HG02870 (cell line): ENCODE measurements at regions not wholly inside any gene's neighbourhood (a gene's known extent, or its start where the extent isn't known, plus 50 kb on each side); places are given as distances from the start of the nearest gene placed in this dataset.
"Not testable (repeated sequence)": the region's sequence is repeated elsewhere in the genome, so short reads cannot be mapped to it uniquely, and the experiment has no call there.

Experiments used
- ATAC-seq: cut with Tn5 transposase; IDR thresholded peaks from one replicate; pipeline ENCODE4 v1.9.1; 2021; ENCODE audit warnings: mild to moderate bottlenecking, moderate library complexity; ENCODE audit not compliant: unreplicated experiment

DNA sequence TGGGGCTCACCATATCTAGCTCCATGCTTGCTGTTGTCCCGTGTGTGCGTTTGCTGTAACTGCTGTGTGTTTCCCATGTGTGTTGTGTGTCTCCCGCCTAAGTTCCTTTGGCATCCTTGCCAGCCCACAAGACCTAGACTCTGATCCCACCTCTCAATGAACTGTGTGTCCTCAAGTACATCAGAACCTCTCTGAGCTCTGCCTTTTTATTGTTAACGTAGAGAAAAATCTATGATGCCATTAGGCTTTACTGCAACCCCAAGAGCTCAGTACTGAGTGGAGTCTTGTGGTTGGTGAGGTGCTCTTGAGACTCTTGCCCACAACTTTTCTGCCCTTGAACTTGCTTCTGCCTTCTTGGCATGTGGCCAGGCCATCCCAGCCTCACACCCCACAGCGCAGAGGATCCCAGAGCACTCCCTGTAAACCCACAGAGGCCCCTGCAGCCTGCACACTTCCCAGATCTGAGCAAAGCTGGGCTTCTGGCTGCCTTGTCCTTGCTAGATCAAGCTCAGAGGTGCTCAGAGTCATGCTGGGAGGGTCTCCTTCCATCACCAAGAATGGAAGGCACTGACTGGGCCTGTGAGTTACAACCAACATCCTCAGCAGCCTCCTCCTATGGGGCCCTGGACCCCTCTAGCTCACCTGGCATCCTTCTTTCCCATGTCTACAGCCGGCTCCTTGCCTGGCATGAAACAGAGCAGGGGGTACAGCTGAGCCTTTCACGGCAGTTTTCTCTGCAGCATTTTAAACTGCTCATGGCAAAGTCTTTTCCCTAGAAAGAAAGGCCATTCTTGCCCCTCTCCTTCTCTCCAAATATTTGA lies 643.4 kb downstream of the ACTR3B start:
- no peak for ATAC-seq

- no peak for ATAC-seq
Measured at GRCh38 chr7:153404124-153404523, 644.6 kb downstream of the ACTR3B start.

GRCh38 chr7:153404781-153405279 lies 645.3 kb downstream of the ACTR3B start:
- no peak for ATAC-seq

- no peak for ATAC-seq
Measured at GRCh38 chr7:153405704-153406485, 646.3 kb upstream of the DPP6 start.

GRCh38 chr7:153406486-153406872 lies 645.7 kb upstream of the DPP6 start:
- no peak for ATAC-seq

- ATAC-seq: no peak
Measured at GRCh38 chr7:153407291-153408046, 644.7 kb upstream of the DPP6 start.

GRCh38 chr7:153408360-153409335 lies 643.5 kb upstream of the DPP6 start:
- no peak for ATAC-seq

DNA sequence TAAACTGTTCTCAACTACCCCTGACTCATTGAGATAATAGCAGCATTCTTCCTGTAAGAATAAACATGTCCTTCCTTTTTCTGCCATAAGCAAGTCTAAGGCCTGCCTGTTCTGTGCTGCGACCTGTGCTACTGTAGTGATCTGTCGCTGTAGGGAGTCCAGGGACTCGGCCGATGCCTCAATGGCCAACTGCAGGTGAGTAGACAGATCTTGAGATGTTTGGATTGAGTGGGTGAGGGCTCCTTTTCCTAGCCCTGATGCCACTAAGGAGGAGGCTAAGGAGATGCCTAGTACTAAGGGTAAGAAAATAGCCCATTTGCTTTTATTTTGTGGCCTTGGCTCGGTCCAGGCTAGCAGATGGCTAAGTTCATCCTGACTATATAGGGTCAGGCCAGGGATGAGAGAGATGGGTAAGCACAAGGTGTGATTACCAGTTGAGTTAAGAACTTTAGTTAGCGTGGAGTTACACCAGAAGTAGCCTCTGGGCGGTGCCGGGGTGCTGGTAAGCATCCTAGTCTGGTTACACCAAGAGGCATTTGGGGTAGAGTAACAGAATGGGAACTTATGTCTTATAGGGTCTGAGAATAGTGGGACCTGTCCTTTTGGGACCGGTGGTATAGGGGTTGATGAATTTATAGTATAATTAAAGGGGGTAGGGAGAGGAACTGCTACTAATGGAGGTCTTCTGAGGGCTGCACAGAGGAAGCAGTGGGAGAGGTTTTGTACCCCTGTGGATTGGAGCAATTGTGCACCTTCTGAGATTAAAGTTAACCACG lies 642.4 kb upstream of the DPP6 start:
- ATAC-seq: not testable (repeated sequence)

DNA sequence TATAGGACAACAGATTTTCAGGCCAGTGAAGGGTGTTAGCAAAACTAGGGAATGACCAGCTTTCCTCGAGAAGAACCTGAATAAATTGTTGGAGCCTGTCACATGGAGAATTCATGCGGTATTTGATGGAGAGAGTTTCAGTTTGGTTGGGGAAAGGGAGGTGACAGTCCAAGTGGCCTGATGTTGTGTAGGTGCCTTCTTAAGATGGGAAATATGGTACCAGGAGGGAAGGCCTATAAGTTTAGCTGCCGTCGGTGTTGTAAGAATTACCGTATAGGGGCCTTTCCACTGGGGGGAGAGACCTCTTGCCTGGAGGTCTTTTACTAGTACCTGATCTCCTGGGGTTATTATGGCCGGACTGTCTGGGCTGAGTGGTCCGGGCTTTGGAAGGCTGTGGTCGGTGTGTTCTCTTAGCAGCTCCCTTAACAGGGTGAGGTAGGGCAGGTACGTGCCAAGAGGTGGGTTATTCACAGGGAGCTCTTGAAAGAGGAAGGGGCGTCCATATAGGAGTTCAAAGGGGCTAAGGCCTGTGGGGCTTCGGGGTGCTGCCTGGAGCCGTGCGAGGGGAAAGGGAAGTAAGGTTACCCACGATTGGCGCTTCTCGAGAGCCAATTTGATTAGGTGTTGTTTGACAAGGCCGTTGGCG lies 641.1 kb upstream of the DPP6 start:
- ATAC-seq: not testable (repeated sequence)

GRCh38 chr7:153412114-153412823 lies 639.9 kb upstream of the DPP6 start:
- not testable (repeated sequence) for ATAC-seq

- not testable (repeated sequence) for ATAC-seq
Measured at GRCh38 chr7:153412824-153413198, 639.4 kb upstream of the DPP6 start.

DNA sequence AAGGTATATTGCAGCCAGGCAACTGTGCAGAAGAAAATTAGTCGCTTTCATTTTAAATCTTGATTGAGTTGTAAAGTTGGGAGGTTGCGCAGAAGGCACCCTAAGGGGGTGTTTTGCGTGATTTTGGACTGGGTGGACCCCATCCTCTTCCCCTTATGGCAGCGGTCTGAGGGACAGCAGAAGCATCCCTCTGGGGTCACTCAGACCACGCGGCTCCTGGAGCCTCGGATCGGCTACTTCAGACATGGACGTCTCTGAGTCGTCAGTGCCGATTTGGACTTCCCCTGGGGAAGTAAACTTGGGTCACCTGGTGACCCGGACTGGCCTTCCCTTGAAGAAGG lies 639.0 kb upstream of the DPP6 start:
- ATAC-seq: no peak

- no peak for ATAC-seq
Measured at GRCh38 chr7:153413540-153414287, 638.5 kb upstream of the DPP6 start.

DNA sequence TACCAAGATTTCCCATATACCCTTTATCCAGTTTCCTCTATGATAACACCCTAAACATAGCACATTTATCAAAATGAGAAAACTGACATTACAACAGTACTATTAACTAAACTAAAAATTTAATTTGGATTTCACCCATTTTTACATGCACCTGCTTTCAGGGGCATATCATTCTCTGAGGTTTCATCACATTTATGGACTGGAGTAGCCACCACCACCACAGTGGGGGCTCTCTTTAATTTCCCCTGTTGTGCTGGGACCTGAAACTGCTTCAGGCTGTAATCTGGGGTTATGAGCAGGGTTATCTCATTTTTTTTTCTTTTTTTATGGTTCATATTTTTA lies 637.9 kb upstream of the DPP6 start:
- no peak for ATAC-seq

GRCh38 chr7:153415632-153416031 lies 636.6 kb upstream of the DPP6 start:
- ATAC-seq: no peak

GRCh38 chr7:153422291-153423209 lies 629.6 kb upstream of the DPP6 start:
- ATAC-seq: no peak

DNA sequence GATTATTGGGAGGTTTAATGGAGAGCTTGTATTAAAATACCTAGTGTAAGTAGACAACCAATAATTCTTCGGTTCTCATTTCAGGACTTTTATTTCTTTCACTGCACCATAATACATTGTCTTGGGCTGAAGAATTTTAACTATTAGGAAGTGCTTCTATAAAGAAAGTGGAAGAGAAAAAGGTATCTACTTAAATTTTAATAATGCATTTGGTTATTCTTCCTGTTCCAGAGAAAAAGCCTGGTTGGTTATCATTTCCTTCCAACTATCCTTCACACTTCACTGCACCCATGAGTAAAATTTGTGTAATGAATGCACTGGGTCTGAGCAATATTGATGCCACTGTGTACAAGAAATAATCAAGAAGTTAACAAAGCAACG lies 629.0 kb upstream of the DPP6 start:
- no peak for ATAC-seq
